ENCODE measurements at regions not wholly inside any gene's neighbourhood (a gene's known extent, or its start where the extent isn't known, plus 50 kb on each side); places are given as distances from the start of the nearest gene placed in this dataset.

DNA sequence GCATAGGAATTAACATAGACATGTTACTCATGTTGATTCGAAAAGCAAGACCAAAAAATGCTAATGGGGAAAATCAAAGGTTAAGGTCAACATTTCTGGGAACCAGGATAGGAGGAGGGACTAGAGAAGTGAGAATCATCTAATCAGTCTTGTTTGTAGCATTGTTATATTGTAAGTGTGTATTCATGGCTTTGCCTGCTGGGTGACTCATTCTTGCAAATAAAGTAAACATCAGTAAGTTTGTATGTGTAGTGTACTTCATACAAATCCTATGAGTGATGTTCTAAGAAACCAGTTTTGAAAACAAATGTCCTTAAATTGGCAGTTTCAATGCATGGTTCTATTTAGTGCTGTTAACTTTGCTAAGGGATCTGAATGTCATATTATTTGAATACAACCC, 79.0 kb upstream of the TMEM252 start:
- Histone ChIP-seq H3K4me1 (no peaks in the 10 kb centered on the region), H3K36me3 (no peaks in the 10 kb centered on the region), H3K9me3 (no peaks in the 10 kb centered on the region), H3K4me3 (no peak overlapping the region), H3K27me3 (no peaks in the 10 kb centered on the region), H3K27ac (no peak overlapping the region)
- DNase-seq (ENCODE audit: extremely low spot score in 2 of 2): no peak
- intact Hi-C loops (cut with DNase I): no loop called here
- TF ChIP-seq, protein P1, sequence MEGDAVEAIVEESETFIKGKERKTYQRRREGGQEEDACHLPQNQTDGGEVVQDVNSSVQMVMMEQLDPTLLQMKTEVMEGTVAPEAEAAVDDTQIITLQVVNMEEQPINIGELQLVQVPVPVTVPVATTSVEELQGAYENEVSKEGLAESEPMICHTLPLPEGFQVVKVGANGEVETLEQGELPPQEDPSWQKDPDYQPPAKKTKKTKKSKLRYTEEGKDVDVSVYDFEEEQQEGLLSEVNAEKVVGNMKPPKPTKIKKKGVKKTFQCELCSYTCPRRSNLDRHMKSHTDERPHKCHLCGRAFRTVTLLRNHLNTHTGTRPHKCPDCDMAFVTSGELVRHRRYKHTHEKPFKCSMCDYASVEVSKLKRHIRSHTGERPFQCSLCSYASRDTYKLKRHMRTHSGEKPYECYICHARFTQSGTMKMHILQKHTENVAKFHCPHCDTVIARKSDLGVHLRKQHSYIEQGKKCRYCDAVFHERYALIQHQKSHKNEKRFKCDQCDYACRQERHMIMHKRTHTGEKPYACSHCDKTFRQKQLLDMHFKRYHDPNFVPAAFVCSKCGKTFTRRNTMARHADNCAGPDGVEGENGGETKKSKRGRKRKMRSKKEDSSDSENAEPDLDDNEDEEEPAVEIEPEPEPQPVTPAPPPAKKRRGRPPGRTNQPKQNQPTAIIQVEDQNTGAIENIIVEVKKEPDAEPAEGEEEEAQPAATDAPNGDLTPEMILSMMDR (IDR thresholded peaks at IDR 0.05): no peak
- TF ChIP-seq POLR2AphosphoS5 (IDR thresholded peaks at IDR 0.05; ENCODE audit: insufficient read depth in 1 of 2, low read depth in 1 of 2): no peak
- no peak for TF ChIP-seq POLR2A (IDR thresholded peaks at IDR 0.05)

DNA sequence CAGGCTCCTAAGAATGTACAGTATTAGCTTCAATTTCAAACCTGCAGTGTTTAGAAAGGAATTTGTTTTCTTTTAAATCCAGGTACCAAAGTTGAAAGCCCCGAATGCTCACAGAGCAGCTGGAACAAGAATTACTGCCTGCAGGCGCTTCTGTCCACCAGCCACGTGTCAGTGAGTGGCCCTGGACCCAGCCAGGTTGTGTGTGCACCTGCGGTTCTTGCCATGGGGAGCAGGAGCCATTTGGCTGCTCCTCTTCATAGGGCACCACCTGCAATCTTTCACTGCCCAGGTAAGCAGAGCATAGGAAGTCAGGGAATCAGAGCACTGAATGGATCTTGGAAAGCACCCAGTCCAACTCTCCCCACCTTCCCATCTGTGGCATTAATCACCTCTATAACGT, 79.5 kb upstream of the PIP5K1B start:
- Histone ChIP-seq H3K4me3 (no peak overlapping the region), H3K9me3 (no peaks in the 10 kb centered on the region), H3K27ac (no peak overlapping the region), H3K4me1 (no peaks in the 10 kb centered on the region), H3K27me3 (no peaks in the 10 kb centered on the region), H3K36me3 (no peaks in the 10 kb centered on the region)
- TF ChIP-seq POLR2AphosphoS5 (IDR thresholded peaks at IDR 0.05; ENCODE audit: insufficient read depth in 1 of 2, low read depth in 1 of 2): no peak
- TF ChIP-seq POLR2A (IDR thresholded peaks at IDR 0.05): no peak
- TF ChIP-seq, protein P1 (IDR thresholded peaks at IDR 0.05): no peak
- intact Hi-C loops (cut with DNase I): no loop called here
- DNase-seq (ENCODE audit: extremely low spot score in 2 of 2): no peak

DNA sequence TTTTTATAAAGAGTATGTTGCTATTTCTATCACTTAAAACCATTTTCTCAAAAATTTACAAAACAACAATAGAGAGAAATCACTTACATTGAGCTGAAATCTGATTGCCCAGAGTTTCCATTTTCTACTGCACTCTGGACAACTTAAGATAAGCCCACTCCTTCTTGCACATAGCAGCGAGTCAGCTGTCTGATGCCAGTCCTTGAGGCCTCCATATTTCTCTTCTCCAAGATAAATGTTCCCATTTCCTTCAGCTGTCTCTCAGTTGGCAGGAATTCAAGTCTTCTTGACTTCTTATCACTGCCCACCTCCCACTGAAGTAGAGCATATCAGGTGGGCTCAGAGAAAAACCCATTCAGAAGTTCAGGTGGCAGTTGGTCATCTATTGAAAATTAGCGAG, 78.5 kb upstream of the PIP5K1B start:
- Histone ChIP-seq H3K9me3 (no peaks in the 10 kb centered on the region), H3K4me1 (no peaks in the 10 kb centered on the region), H3K4me3 (no peak overlapping the region), H3K27ac (no peak overlapping the region), H3K27me3 (no peaks in the 10 kb centered on the region), H3K36me3 (no peaks in the 10 kb centered on the region)
- TF ChIP-seq POLR2AphosphoS5 (IDR thresholded peaks at IDR 0.05; ENCODE audit: insufficient read depth in 1 of 2, low read depth in 1 of 2): no peak
- TF ChIP-seq POLR2A (IDR thresholded peaks at IDR 0.05): no peak
- TF ChIP-seq, protein P1 (IDR thresholded peaks at IDR 0.05): no peak
- intact Hi-C loops (cut with DNase I): no loop called here
- DNase-seq (ENCODE audit: extremely low spot score in 2 of 2): no peak

DNA sequence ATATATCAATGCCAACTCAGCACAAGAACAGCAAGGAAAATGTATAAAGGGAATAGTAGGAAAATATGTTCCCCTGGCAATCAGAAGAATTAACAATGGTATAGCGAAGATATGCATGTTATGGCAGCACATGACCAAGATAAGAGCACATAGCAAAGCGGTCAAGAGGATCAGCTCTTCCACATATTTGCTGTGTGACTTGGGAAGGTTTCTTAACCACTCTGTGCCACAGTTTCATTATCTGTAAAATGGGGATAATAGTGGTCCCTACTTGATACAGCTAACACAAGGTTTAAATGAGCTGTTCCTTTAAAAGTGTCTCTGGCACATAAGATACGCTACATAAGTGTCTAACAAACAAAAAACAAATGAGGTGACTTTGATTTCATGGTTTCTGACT, 77.9 kb upstream of the PIP5K1B start:
- DNase-seq (ENCODE audit: extremely low spot score in 2 of 2): no peak

DNA sequence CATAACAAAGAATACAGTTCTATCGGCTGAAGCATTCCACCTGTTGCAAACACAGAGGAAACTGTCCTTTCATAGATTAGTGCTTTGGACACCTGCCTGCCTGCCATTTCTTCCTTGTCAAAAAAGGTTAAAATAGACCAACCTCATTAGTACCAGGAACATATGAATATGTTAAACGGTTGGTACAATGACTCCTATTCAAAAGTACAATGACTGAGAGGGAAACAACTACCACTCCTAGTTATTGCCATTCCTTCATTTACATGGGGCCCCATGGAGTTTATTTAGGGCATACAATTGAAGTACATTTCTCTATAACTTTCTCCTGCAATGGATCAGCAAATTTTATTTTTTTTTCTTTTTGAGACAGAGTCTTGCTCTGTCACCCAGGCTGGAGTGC, 77.4 kb upstream of the PIP5K1B start:
- DNase-seq (ENCODE audit: extremely low spot score in 2 of 2): no peak
- Histone ChIP-seq H3K4me3 (no peak overlapping the region), H3K9me3 (no peaks in the 10 kb centered on the region), H3K27me3 (no peaks in the 10 kb centered on the region), H3K4me1 (no peaks in the 10 kb centered on the region), H3K36me3 (no peaks in the 10 kb centered on the region), H3K27ac (no peak overlapping the region)
- no peak for TF ChIP-seq POLR2AphosphoS5 (IDR thresholded peaks at IDR 0.05; ENCODE audit: insufficient read depth in 1 of 2, low read depth in 1 of 2)
- no peak for TF ChIP-seq POLR2A (IDR thresholded peaks at IDR 0.05)
- TF ChIP-seq, protein P1 (IDR thresholded peaks at IDR 0.05): no peak
- intact Hi-C loops (cut with DNase I): no loop called here

More for the DNA sequence above, 77.9 kb upstream of the PIP5K1B start:
- no peak for TF ChIP-seq POLR2A (IDR thresholded peaks at IDR 0.05)
- TF ChIP-seq POLR2AphosphoS5 (IDR thresholded peaks at IDR 0.05; ENCODE audit: insufficient read depth in 1 of 2, low read depth in 1 of 2): no peak
- TF ChIP-seq, protein P1 (IDR thresholded peaks at IDR 0.05): no peak
- H3K27ac ChIP-seq: no peak overlapping the region
- no peaks in the 10 kb centered on the region for H3K36me3 ChIP-seq
- H3K9me3 ChIP-seq: no peaks in the 10 kb centered on the region
- no peak overlapping the region for H3K4me3 ChIP-seq
- H3K4me1 ChIP-seq: no peaks in the 10 kb centered on the region
- intact Hi-C loops (cut with DNase I): no loop called here
- H3K27me3 ChIP-seq: no peaks in the 10 kb centered on the region

All from vagina (tissue), 2 donors.